Nephron (organoid): ENCODE measurements at regions not wholly inside any gene's neighbourhood (a gene's known extent, or its start where the extent isn't known, plus 50 kb on each side); places are given as distances from the start of the nearest gene placed in this dataset.

Experiments
- H3K27ac Mint-ChIP-seq, 3 experiments: 2 replicates each; pipeline ENCODE4 v1.8.0; 2020; ENCODE audit warnings: mixed read lengths in 3 of 3, mild to moderate bottlenecking in 2 of 3, moderate library complexity in 1 of 3
- H3K27me3 Mint-ChIP-seq: 2 replicates; pipeline ENCODE4 v1.8.0; 2021; ENCODE audit warnings: low read depth, mild to moderate bottlenecking, moderate library complexity, mixed read lengths
- H3K36me3 Mint-ChIP-seq: 2 replicates; pipeline ENCODE4 v1.8.0; 2020; ENCODE audit warnings: low read depth, mixed read lengths
- H3K4me1 Mint-ChIP-seq: 2 replicates; pipeline ENCODE4 v1.8.0; 2020; ENCODE audit warnings: mixed read lengths
- H3K4me3 Mint-ChIP-seq, 3 experiments: 2 replicates each; pipeline ENCODE4 v1.8.0; 2020; ENCODE audit warnings: mild to moderate bottlenecking in 3 of 3, mixed read lengths in 3 of 3, moderate library complexity in 2 of 3
- H3K9me3 Mint-ChIP-seq: 2 replicates; pipeline ENCODE4 v1.8.0; 2020; ENCODE audit warnings: mixed read lengths
- TF ChIP-seq, protein P1 (sequence below), 3 experiments: fragments of 200-600 bp; sonication (generic); IDR thresholded peaks; one replicate each; pipeline ENCODE4 v1.5.0; 2021; ENCODE audit warnings: antibody characterized with exemption in 3 of 3; ENCODE audit not compliant: unreplicated experiment in 3 of 3

DNA sequence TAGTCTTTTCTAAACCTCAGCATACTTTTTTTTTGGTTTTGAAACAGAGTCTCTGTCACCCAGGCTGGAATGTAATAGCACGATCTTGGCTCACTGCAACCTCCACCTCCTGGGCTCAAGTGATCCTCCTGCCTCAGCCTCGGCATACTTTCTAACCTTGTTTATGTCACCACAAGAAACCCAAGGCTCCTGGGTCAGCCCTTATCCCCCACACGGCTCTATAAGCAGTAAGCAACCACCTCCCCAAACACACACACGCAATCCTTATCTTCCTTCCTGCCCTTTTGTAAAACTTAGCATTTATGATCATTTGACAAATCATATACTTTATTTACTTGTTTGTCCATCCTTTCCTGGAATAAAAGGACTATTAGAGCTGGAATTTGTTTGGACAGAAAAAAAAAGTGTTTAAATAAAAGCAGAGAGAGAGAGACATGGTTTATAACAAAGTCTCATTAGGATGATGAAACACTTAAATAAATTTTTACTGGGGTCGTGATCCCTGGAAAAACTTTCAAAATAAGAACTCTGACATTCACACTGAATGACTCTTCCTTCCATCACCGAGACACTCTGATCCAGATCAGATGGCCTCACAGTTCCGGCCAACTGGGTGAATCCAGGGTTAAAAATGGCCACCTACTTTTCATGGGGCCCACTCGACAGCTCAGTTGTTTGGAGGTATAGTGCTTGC is 72.7 kb upstream of the PIK3CG start:
- Mint-ChIP-seq H3K9me3 (peaks cover 11% of the 10 kb centered on the region), H3K36me3 (no peaks in the 10 kb centered on the region), H3K4me3 (no peak overlapping the region), H3K27ac (no peak overlapping the region), H3K4me1 (no peaks in the 10 kb centered on the region), H3K27me3 (peaks cover 9% of the 10 kb centered on the region)
- TF ChIP-seq, protein P1, sequence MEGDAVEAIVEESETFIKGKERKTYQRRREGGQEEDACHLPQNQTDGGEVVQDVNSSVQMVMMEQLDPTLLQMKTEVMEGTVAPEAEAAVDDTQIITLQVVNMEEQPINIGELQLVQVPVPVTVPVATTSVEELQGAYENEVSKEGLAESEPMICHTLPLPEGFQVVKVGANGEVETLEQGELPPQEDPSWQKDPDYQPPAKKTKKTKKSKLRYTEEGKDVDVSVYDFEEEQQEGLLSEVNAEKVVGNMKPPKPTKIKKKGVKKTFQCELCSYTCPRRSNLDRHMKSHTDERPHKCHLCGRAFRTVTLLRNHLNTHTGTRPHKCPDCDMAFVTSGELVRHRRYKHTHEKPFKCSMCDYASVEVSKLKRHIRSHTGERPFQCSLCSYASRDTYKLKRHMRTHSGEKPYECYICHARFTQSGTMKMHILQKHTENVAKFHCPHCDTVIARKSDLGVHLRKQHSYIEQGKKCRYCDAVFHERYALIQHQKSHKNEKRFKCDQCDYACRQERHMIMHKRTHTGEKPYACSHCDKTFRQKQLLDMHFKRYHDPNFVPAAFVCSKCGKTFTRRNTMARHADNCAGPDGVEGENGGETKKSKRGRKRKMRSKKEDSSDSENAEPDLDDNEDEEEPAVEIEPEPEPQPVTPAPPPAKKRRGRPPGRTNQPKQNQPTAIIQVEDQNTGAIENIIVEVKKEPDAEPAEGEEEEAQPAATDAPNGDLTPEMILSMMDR (IDR thresholded peaks at IDR 0.05; ENCODE audit: unreplicated experiment in 3 of 3) = no peak

DNA sequence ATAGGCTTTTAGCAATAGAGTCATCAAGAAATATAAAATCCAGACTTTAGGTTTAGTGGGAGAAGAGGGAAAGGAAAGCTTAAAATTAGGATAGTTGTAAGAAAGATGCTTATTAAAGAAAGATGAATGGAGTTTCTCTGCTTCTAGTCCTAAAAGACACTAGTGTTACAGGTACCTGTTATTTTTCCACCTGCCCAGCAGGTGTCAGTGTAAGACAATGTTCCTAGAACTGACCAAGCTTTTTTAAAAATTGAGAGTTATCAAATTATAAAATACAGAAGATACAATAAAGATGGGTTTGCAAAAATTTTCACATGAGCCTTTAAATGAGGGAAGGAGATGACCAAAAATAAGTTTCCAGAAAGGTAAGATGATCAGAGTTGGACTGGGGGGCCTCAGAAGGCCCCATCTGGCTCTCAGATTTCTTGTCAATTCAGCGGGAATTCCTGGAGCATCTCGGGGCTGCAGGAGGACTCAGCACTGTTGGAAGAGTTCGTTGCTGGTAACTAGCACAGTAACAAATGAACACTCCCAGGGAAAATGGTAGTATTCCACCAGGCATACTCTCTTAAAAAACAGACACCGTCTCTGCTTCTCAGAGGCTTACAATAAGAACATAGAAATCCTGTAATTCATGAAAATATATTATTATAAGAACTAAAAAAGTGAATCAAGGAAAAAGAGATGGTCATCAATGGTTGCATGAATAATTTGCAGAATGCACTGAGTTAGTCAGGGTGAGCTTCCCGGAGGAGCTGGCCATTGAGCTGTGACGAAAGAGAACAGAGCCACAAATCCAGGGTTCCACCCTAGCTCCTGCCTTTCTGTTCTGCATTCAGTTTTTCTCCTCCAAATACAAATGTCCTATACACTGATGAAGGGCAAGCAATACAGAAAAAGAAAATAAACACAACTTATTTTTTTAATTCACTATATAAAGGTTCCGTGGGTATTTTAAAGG is 71.8 kb upstream of the PIK3CG start:
- H3K36me3 Mint-ChIP-seq = no peaks in the 10 kb centered on the region
- peaks cover 9% of the 10 kb centered on the region for H3K27me3 Mint-ChIP-seq
- H3K4me3 Mint-ChIP-seq = no peak overlapping the region
- H3K4me1 Mint-ChIP-seq = no peaks in the 10 kb centered on the region
- peaks cover 11% of the 10 kb centered on the region for H3K9me3 Mint-ChIP-seq
- no peak overlapping the region for H3K27ac Mint-ChIP-seq
- TF ChIP-seq, protein P1 (IDR thresholded peaks at IDR 0.05; ENCODE audit: unreplicated experiment in 3 of 3) = peak; percentile 66 to 72 (median 69)

DNA sequence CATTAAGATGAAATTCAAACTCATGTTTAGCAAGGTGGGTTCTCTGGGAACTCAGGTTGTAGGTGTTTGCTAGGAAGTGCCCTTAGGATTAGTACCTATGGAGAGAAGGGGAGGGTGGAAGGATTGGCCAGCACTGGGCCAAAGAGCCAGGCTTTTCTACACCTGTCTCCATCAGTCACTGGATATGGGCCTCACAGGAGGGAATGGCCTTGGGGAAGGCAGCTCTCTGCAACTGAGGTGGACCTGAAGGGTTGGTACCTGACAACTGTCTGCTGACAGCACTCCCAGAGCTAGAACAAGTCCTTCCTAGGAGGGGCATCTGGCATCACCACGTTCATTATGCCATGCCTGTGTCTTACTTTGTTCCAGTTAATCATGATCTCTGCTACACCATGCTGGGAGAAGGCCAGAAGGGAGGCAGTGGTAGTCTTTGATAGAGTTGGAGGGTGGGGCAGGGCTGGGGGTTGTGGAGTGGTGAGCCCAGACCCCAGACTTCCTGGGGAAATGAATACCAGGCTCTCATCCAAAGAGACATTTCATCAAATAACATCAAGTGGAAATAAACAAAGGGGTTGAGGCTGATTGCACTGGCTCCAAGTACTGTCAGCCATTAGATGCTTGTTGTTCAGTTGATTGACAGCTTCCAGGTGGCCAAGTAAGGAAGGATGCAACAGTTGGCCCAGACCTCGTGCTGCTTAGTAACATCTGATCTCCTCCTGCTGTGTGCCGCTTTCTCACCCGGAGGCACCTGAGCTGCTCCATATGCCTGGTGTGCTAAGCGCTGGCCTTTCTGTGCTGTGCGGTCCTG is 70.6 kb upstream of the PIK3CG start:
- H3K9me3 Mint-ChIP-seq = peaks cover 13% of the 10 kb centered on the region
- no peak overlapping the region for H3K4me3 Mint-ChIP-seq
- H3K36me3 Mint-ChIP-seq = no peaks in the 10 kb centered on the region
- H3K27me3 Mint-ChIP-seq = peaks cover 9% of the 10 kb centered on the region
- TF ChIP-seq, protein P1 (IDR thresholded peaks at IDR 0.05; ENCODE audit: unreplicated experiment in 3 of 3) = no peak
- no peak overlapping the region for H3K27ac Mint-ChIP-seq
- no peaks in the 10 kb centered on the region for H3K4me1 Mint-ChIP-seq

DNA sequence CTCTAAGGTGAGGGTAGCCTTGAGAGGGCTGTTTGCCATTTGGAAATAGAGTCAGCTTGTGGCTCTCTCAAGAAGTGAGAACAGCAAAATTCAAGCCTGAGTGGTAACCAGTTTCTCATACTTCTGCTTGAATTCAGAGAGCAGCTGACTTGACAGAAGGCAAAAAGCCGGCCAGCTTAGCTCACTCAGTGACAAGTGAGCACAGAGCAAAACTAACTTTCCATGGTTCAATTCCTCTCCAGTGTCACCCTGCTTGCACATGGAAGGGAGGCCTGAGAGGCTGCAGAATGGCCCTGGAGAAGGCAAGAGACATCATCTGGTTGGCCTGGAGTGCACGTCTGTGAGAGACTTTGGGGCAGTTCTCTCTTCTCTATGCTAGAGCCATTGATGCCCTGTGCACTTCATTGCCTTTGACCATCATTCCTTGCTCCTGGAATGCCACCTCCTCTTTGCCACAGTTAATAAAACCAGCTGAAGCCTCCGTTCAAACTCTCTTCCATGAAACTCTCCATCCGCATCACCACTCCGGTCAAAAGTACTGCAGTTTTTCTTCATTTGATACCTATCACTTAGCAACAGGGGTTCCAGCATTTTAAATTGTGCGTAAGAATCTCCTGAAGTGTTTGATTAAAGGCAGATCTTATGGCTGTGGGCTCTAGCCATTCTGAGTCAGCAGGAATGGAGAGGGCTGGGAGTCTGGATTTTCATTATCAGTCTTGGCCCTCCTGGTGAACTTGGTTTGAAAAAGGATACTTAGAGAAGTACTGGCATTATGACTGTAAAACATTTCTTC is 69.8 kb upstream of the PIK3CG start:
- no peak overlapping the region for H3K4me3 Mint-ChIP-seq

GRCh38 chr7:106795877-106796231 is 69.2 kb upstream of the PIK3CG start:
- no peaks in the 10 kb centered on the region for H3K36me3 Mint-ChIP-seq

More for the DNA sequence above, 69.8 kb upstream of the PIK3CG start:
- H3K9me3 Mint-ChIP-seq = peaks cover 14% of the 10 kb centered on the region
- H3K27ac Mint-ChIP-seq = no peak overlapping the region
- H3K27me3 Mint-ChIP-seq = peaks cover 9% of the 10 kb centered on the region
- H3K36me3 Mint-ChIP-seq = no peaks in the 10 kb centered on the region
- TF ChIP-seq, protein P1 (IDR thresholded peaks at IDR 0.05; ENCODE audit: unreplicated experiment in 3 of 3) = no peak
- H3K4me1 Mint-ChIP-seq = no peaks in the 10 kb centered on the region

More at GRCh38 chr7:106795877-106796231, 69.2 kb upstream of the PIK3CG start:
- Mint-ChIP-seq H3K9me3 (peaks cover 16% of the 10 kb centered on the region), H3K27me3 (peaks cover 8% of the 10 kb centered on the region), H3K4me1 (no peaks in the 10 kb centered on the region), H3K4me3 (no peak overlapping the region), H3K27ac (no peak overlapping the region)
- TF ChIP-seq, protein P1 (IDR thresholded peaks at IDR 0.05; ENCODE audit: unreplicated experiment in 3 of 3) = no peak
